ENCODE measurements at regions not wholly inside any gene's neighbourhood (a gene's known extent, or its start where the extent isn't known, plus 50 kb on each side); places are given as distances from the start of the nearest gene placed in this dataset.
"Not testable (repeated sequence)": the region's sequence is repeated elsewhere in the genome, so short reads cannot be mapped to it uniquely, and the experiment has no call there.

DNA sequence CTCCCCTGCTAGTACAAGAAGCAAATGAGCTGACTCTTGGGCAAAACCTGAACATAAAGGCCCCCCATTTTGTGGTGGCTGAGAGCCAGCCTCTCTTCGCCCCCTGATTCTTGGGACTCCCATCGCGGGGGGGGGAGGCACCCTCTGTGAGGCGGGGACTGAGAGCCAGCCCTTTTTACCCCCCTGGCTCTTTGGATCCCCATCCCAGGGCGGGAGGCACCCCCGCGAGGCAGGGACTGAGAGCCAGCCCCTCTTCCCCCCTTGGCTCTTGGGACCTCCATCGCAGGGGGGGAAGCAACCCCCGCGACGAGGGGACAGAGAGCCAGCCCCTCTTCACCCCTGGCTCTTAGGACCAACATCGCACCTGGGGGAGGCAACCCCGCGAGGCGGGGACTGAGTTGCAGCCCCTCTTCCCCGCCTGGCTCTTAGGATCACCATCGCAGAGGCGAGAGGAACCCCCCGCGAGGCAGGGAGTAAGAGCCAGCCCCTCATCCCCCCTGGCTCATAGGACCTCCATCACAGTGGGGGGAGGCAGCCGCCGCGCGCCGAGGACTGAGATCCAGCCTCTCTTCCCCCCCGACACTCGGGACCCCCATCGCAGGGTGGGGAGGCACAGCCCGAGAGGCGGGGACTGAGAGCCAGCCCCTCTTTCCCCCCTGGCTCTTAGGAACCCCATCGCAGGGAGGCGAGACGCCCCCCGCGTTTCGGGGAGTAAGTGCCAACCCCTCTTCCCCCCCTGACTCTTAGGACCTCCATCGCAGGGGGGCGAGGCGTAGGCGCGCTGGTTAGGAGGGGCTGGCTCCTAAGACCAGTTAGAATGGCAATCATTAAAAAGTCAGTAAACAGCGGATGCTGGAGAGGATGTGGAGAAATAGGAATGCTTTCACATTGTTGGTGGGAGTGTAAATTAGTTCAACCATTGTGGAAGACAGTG, 2428.4 kb upstream of the PCDH20 start:
- Histone ChIP-seq H3K27ac (ENCODE audit: low read depth) (no peak overlapping the region), H3K4me3 (ENCODE audit: low read depth, low read length) (no peak overlapping the region), H3K36me3 (ENCODE audit: insufficient read depth) (no peaks in the 10 kb centered on the region), H3K4me1 (ENCODE audit: insufficient read depth) (no peaks in the 10 kb centered on the region)
- 98% methylated on average over 42 of the region's 42 CpGs for WGBS
- no peak for DNase-seq (ENCODE audit: extremely low spot score)

DNA sequence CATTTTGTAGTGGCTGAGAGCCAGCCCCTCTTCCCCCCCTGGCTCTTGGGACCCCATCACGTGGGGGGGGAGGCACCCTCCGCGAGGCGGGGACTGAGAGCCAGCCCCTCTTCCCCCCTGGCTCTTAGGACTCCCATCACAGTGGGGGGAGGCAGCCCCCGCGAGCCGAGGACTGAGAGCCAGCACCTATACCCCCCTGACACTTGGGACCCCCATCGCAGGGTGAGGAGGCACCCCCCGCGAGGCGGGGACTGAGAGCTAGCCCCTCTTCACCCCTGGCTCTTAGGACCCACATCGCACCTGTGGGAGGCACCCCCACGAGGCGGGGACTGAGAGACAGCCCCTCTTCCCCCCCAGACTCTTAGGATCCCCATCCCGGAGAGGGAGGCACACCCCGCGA, 2426.5 kb upstream of the PCDH20 start:
- Histone ChIP-seq H3K36me3 (ENCODE audit: insufficient read depth) (no peaks in the 10 kb centered on the region), H3K4me1 (ENCODE audit: insufficient read depth) (no peaks in the 10 kb centered on the region), H3K27ac (ENCODE audit: low read depth) (no peak overlapping the region), H3K4me3 (ENCODE audit: low read depth, low read length) (no peak overlapping the region)
- 98% methylated on average over 17 of the region's 17 CpGs for WGBS
- no peak for DNase-seq (ENCODE audit: extremely low spot score)

- 98% methylated on average over 44 of the region's 44 CpGs for WGBS
- Histone ChIP-seq H3K36me3 (ENCODE audit: insufficient read depth) (no peaks in the 10 kb centered on the region), H3K27ac (ENCODE audit: low read depth) (no peak overlapping the region), H3K4me3 (ENCODE audit: low read depth, low read length) (no peak overlapping the region), H3K4me1 (ENCODE audit: insufficient read depth) (no peaks in the 10 kb centered on the region)
- DNase-seq (ENCODE audit: extremely low spot score) = no peak
Observed at GRCh38 chr13:63840551-63841421, 2425.1 kb upstream of the PCDH20 start.

GRCh38 chr13:63838366-63839110, 2422.9 kb upstream of the PCDH20 start:
- no peaks in the 10 kb centered on the region for H3K36me3 ChIP-seq (ENCODE audit: insufficient read depth)
- no peak overlapping the region for H3K27ac ChIP-seq (ENCODE audit: low read depth)
- no peak overlapping the region for H3K4me3 ChIP-seq (ENCODE audit: low read depth, low read length)
- 91% methylated on average over 18 of the region's 18 CpGs for WGBS
- H3K4me1 ChIP-seq (ENCODE audit: insufficient read depth) = no peaks in the 10 kb centered on the region
- no peak for DNase-seq (ENCODE audit: extremely low spot score)

DNA sequence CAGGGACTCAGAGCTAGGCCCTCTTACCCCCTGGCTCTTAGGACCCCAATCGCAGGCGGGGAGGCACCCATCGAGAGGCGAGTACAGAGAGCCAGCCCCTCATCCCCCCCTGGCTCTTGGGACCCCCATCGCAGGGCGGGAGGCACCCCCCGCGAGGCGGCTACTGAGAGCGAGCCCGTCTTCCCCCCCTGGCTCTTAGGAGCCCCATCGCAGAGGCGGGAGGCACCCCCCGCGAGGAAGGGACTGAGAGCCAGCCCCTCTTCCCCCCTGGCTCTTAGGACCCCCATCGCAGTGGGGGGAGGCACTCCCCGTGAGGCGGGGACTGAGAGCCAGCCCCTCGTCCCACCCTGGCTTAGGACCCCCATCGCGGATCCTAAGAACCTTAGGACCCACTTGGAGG, 2422.1 kb upstream of the PCDH20 start:
- not testable (repeated sequence) for H3K36me3 ChIP-seq (ENCODE audit: insufficient read depth); H3K4me1 ChIP-seq (ENCODE audit: insufficient read depth); DNase-seq (ENCODE audit: extremely low spot score); H3K4me3 ChIP-seq (ENCODE audit: low read depth, low read length); H3K27ac ChIP-seq (ENCODE audit: low read depth)
- 94% methylated on average over 21 of the region's 21 CpGs for WGBS

DNA sequence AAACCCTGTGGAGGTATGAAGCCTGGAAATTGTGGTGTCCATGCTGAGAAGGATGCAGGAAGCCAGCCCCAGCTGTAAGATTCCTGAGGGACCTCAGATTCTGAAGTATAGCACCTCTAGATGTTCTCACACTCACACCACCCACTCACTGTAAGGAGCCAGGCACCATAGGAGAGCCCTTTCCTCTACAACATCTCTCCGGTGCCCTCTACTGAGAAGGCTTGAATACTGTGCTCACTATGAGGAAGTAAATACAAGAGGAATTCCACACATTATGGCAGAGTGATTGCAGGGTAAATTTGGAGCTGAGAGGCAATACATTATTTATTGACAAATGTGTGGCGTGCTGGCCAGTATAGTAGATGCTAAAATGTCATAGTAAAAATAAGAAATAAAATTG, 2414.0 kb upstream of the PCDH20 start:
- DNase-seq (ENCODE audit: extremely low spot score) = not testable (repeated sequence)
- no CpG with 5 or more reads among the region's 2 CpGs for WGBS

GRCh38 chr13:63821785-63822184, 2406.1 kb upstream of the PCDH20 start:
- WGBS = no CpG with 5 or more reads among the region's 5 CpGs
- not testable (repeated sequence) for H3K27ac ChIP-seq (ENCODE audit: low read depth); H3K4me3 ChIP-seq (ENCODE audit: low read depth, low read length)

More for the DNA sequence above, 2414.0 kb upstream of the PCDH20 start:
- H3K36me3 ChIP-seq (ENCODE audit: insufficient read depth); H3K4me3 ChIP-seq (ENCODE audit: low read depth, low read length); H3K4me1 ChIP-seq (ENCODE audit: insufficient read depth); H3K27ac ChIP-seq (ENCODE audit: low read depth): not testable (repeated sequence)

DNA sequence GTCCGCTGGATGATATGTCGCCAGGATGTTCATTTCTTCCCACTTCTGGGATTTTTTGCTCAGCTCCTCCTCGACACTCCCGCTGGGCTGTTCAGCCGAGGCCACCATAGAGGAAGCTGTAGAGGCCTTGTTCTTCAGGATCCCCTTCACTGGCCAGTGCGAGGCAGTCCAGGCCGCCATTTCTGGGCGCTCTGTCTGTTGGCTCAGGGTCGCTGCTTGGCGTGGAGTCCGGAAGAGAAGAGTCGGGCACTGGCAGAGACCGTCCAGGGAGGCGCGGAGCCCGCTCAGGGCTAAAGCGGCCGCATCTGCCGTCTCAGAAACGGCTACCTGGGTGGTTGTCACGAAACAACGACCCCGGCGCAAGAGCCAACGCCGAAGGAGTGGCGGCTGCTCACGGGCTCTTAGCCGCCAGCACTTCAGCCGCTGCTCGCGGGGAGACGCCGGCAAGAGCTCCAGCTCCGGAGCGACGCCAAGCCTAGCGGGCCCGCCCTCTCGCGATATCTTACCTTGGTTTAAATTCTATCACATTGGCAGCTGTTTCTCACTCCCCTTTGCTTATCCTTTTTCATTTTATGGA, 2395.9 kb upstream of the PCDH20 start:
- H3K4me1 ChIP-seq (ENCODE audit: insufficient read depth); H3K36me3 ChIP-seq (ENCODE audit: insufficient read depth); DNase-seq (ENCODE audit: extremely low spot score); H3K27ac ChIP-seq (ENCODE audit: low read depth); H3K4me3 ChIP-seq (ENCODE audit: low read depth, low read length): not testable (repeated sequence)
- 94% methylated on average over 41 of the region's 41 CpGs for WGBS

More at GRCh38 chr13:63821785-63822184, 2406.1 kb upstream of the PCDH20 start:
- not testable (repeated sequence) for H3K36me3 ChIP-seq (ENCODE audit: insufficient read depth); DNase-seq (ENCODE audit: extremely low spot score); H3K4me1 ChIP-seq (ENCODE audit: insufficient read depth)

- H3K4me3 ChIP-seq (ENCODE audit: low read depth, low read length); H3K27ac ChIP-seq (ENCODE audit: low read depth); H3K36me3 ChIP-seq (ENCODE audit: insufficient read depth); H3K4me1 ChIP-seq (ENCODE audit: insufficient read depth); DNase-seq (ENCODE audit: extremely low spot score): not testable (repeated sequence)
- WGBS = 91% methylated on average over 2 of the region's 2 CpGs
Observed at GRCh38 chr13:63791134-63791533, 2375.5 kb upstream of the PCDH20 start.

GRCh38 chr13:63774133-63774532, 2358.5 kb upstream of the PCDH20 start:
- WGBS = 70% methylated on average over 2 of the region's 2 CpGs
- H3K27ac ChIP-seq (ENCODE audit: low read depth) = no peak overlapping the region
- no peak for DNase-seq (ENCODE audit: extremely low spot score)
- H3K4me1 ChIP-seq (ENCODE audit: insufficient read depth) = no peaks in the 10 kb centered on the region
- no peaks in the 10 kb centered on the region for H3K36me3 ChIP-seq (ENCODE audit: insufficient read depth)
- H3K4me3 ChIP-seq (ENCODE audit: low read depth, low read length) = no peak overlapping the region

DNA sequence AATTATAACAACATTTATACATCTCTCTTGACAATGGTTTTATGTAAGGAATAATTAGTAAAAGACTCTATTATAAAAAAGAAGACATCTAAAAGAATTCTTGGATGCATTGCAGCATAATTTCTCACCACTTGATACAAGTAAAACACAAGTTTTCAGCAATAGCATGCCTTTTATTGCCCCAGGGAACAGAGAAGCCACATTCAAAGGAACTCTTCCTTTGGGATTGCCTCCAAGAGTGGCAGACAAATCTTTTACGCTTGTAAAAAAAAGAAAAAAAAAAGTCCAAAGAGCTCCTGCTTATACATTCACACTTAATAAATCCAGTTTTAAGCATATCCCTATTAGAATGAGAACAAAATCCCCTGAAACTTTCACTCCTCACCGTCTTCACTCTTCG, 2357.8 kb upstream of the PCDH20 start:
- no peak overlapping the region for H3K4me3 ChIP-seq (ENCODE audit: low read depth, low read length)
- no peaks in the 10 kb centered on the region for H3K36me3 ChIP-seq (ENCODE audit: insufficient read depth)
- no peak overlapping the region for H3K27ac ChIP-seq (ENCODE audit: low read depth)
- 39% methylated on average over 3 of the region's 3 CpGs for WGBS
- DNase-seq (ENCODE audit: extremely low spot score) = no peak
- H3K4me1 ChIP-seq (ENCODE audit: insufficient read depth) = no peaks in the 10 kb centered on the region

- H3K36me3 ChIP-seq (ENCODE audit: insufficient read depth); H3K4me3 ChIP-seq (ENCODE audit: low read depth, low read length); DNase-seq (ENCODE audit: extremely low spot score); H3K27ac ChIP-seq (ENCODE audit: low read depth); H3K4me1 ChIP-seq (ENCODE audit: insufficient read depth): not testable (repeated sequence)
- 58% methylated on average over 4 of the region's 5 CpGs for WGBS
Observed at GRCh38 chr13:63757683-63758082, 2342.0 kb upstream of the PCDH20 start.

DNA sequence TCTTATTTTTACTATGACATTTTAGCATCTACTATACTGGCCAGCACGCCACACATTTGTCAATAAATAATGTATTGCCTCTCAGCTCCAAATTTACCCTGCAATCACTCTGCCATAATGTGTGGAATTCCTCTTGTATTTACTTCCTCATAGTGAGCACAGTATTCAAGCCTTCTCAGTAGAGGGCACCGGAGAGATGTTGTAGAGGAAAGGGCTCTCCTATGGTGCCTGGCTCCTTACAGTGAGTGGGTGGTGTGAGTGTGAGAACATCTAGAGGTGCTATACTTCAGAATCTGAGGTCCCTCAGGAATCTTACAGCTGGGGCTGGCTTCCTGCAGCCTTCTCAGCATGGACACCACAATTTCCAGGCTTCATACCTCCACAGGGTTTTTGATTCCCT, 2334.2 kb upstream of the PCDH20 start:
- no CpG with 5 or more reads among the region's 2 CpGs for WGBS
- not testable (repeated sequence) for H3K4me1 ChIP-seq (ENCODE audit: insufficient read depth); H3K27ac ChIP-seq (ENCODE audit: low read depth); H3K36me3 ChIP-seq (ENCODE audit: insufficient read depth); H3K4me3 ChIP-seq (ENCODE audit: low read depth, low read length); DNase-seq (ENCODE audit: extremely low spot score)
